ENCODE measurements at regions not wholly inside any gene's neighbourhood (a gene's known extent, or its start where the extent isn't known, plus 50 kb on each side); places are given as distances from the start of the nearest gene placed in this dataset.

DNA sequence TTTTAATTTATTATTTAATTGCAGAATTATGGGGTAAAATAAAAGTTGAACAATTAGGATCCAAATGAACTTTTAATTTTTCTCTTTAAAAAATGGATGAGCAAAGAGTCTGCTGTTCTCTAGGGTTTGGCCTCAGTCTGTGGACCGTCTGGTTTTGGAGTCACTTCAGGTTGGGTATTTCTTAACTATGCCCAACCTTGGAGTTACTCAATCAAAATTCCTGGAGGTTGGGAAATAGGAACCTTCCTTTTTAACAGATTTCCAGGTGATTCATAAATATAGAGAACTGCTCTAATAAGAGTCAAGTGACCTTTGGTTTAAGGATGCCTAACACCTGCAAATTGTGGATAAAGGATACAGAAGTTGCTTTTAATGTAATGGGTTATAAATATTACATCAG lies 241.5 kb upstream of the GCFC2 start:
- Histone ChIP-seq H3K9me1 (replicated peaks; ENCODE audit: control insufficient read depth, extremely low read depth, insufficient read depth, low read length) (no peaks in the 10 kb centered on the region), H2AFZ (ENCODE audit: low read depth, low read length) (no peak overlapping the region), H3K4me3 (replicated peaks in 1 of 3; ENCODE audit: insufficient read depth in 1 of 3, low read depth in 1 of 3, low read length in 3 of 3) (no peak overlapping the region), H3K9me3 (replicated peaks; ENCODE audit: control insufficient read depth, insufficient read depth, low read length) (no peaks in the 10 kb centered on the region), H4K20me1 (replicated peaks; ENCODE audit: control insufficient read depth, extremely low read depth, insufficient read depth, low read length) (no peaks in the 10 kb centered on the region), H3K79me2 (ENCODE audit: control insufficient read depth, insufficient read depth, low read length) (no peaks in the 10 kb centered on the region), H3K9ac (replicated peaks; ENCODE audit: extremely low read depth, insufficient read depth, low read length) (no peak overlapping the region), H3K4me1 (ENCODE audit: control insufficient read depth, extremely low read depth, insufficient read depth, low read length) (no peaks in the 10 kb centered on the region), H3K27me3 (ENCODE audit: control insufficient read depth in 2 of 2, insufficient read depth in 2 of 2, low read length in 2 of 2) (no peaks in the 10 kb centered on the region), H3K4me2 (ENCODE audit: insufficient read depth, low read length) (no peak overlapping the region), H3K36me3 (ENCODE audit: control insufficient read depth in 2 of 2, extremely low read depth in 1 of 2, insufficient read depth in 2 of 2, low read length in 2 of 2) (no peaks in the 10 kb centered on the region), H3K27ac (ENCODE audit: insufficient read depth, low read depth, low read length) (no peak overlapping the region)
- dilution Hi-C loops (cut with MboI; ENCODE audit: extremely low pct_ligation_motif_present, low sequenced_read_pairs): no loop called here
- intact Hi-C loops (cut with micrococcal nuclease): no loop called here
- TF ChIP-seq EZH2 (IDR thresholded peaks at IDR 0.05; ENCODE audit: borderline replicate concordance, low read depth, low read length, severe bottlenecking): no peak
- no peak for TF ChIP-seq POLR2AphosphoS5 (IDR thresholded peaks at IDR 0.05; ENCODE audit: insufficient read depth, low read depth, low read length)
- no peak for TF ChIP-seq JUN (IDR thresholded peaks at IDR 0.05; ENCODE audit: borderline replicate concordance, insufficient read depth, insufficient read length, low read depth)
- TF ChIP-seq CTCF (IDR thresholded peaks at IDR 0.05; ENCODE audit: extremely low read depth in 1 of 2, insufficient read depth in 1 of 2, low read depth in 1 of 2, low read length in 2 of 2): no peak
- no peak for TF ChIP-seq MAX (IDR thresholded peaks at IDR 0.05; ENCODE audit: insufficient read depth, insufficient read length)
- no peak for TF ChIP-seq MYC (IDR thresholded peaks at IDR 0.05; ENCODE audit: low read depth, low read length)
- TF ChIP-seq GATA2 (IDR thresholded peaks at IDR 0.05; ENCODE audit: insufficient read depth, insufficient read length, low read depth, low read length): no peak
- no peak for TF ChIP-seq FOS (IDR thresholded peaks at IDR 0.05; ENCODE audit: borderline replicate concordance, insufficient read depth, low read length)
- no peak for TF ChIP-seq POLR2A (IDR thresholded peaks at IDR 0.05; ENCODE audit: low read depth, low read length)
- CTCF ChIA-PET: no interaction called here
- POLR2A ChIA-PET: no interaction called here
- no TSS peak for BruUV-seq (replicated peaks)
- FAIRE-seq (no peak), DNase-seq (ENCODE audit: low read depth, low spot score) (no peak)

Measured in endothelial cell of umbilical vein (primary cell).